HG02852 (cell line): ENCODE measurements at regions not wholly inside any gene's neighbourhood (a gene's known extent, or its start where the extent isn't known, plus 50 kb on each side); places are given as distances from the start of the nearest gene placed in this dataset.

Source experiments
- ATAC-seq: cut with Tn5 transposase; IDR thresholded peaks from one replicate; pipeline ENCODE4 v1.9.1; 2021; ENCODE audit warnings: mild to moderate bottlenecking, moderate library complexity; ENCODE audit not compliant: unreplicated experiment

- no peak for ATAC-seq
Observed at GRCh38 chr12:93173178-93173957, 204.4 kb upstream of the NUDT4 start.

DNA sequence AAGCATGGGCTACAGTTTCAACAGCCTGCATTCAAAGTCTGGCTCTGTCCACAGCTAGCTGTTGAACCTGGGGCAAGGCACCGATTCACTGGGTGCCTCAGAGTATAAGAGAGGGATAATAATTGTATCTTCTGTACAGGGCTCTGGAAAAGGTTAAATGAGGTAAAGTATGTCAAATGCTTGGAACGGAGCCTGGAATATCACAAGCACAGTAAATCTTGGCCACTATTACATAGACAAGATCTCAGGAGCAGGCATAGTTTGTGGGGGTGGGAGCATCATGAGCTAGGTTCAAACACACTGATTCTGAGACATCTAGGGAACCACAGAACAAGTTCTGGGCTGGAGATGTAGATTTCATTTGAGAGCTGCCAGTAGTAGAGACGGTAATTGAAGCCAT, 203.7 kb upstream of the NUDT4 start:
- no peak for ATAC-seq

DNA sequence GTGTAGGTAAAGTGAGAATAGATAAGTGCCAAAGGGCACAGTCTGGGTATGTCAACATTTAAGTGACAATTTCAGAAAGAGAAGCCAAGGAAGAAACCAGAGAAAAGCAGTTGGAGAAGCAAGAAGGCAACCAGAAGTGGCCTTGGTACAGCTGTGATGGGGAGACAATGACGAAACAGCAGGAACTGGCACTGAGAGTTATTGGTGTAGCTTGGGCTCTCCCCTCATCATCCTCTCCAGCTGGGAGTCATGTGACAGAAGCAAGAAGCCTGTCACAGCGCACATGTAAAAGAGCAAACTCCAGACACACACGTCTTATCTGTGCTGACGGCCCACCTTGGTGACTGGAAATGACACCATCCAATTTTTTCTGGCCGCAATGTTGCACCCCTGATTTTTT, 203.3 kb upstream of the NUDT4 start:
- ATAC-seq, result no peak

DNA sequence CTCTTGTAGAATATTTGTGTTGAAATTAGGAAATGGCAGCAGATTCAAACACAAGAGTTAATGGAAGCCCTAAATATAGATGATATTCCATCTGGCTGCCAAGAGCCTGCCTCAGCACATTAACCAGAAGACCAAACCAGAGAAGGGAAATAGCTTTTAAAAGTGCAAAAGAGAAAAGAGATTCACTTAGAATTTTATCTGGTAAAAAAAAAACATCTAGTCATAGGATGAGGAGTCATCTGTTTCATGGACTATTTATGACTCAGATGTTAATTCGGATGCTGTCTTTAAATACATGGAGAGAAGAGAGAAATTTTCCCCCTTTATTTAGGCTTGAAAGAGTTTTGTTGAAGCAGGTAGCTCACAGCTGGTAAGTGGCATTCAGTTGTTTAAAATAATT, 201.6 kb upstream of the NUDT4 start:
- ATAC-seq, result no peak

DNA sequence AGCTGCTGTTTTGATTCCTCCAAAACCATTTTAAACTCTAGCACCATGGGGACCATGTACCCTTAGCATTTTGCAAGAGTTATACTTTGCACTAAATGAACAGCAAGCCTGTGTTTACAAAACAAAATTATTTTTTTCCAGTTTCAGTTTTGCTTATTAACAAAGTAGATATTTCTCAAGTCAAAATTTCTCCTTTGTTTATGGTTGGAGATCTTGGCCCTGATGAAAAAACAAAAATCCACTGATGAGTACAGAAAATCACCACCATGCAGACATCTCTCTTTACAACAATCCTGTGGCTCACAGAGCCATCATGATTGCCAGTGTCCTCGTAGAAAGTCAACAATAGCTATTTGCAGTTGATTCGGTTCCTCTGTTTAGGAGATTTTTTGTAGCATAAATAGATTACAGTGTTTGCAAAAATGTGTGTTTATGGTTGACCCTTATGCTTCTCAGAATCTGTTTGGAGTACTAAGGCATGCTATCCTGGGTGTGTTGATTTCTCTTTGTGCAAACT, 201.1 kb upstream of the NUDT4 start:
- ATAC-seq, result no peak

GRCh38 chr12:93177208-93178153, 200.2 kb upstream of the NUDT4 start:
- ATAC-seq, result no peak

- ATAC-seq, result no peak
Observed at GRCh38 chr12:93178154-93178878, 199.4 kb upstream of the NUDT4 start.

DNA sequence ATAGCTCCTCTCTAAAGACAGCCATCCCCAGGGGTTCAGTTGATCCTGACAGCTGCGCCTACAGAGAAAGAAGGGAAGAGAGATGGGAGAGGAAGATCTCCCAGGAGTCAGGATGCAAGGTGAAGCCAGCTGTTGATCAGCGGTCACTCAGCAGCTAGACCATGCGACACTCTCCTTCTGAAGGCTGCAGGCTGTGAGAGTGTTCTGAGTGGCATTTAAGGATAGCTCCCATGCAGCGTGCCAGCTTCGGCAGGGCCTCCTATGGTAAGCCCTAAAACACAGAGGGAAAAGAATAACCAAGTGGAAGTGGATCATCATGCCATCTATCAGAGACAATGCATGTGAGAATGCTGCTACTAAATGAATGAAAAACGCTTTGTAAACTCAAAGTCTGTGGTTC, 197.9 kb upstream of the NUDT4 start:
- no peak for ATAC-seq

DNA sequence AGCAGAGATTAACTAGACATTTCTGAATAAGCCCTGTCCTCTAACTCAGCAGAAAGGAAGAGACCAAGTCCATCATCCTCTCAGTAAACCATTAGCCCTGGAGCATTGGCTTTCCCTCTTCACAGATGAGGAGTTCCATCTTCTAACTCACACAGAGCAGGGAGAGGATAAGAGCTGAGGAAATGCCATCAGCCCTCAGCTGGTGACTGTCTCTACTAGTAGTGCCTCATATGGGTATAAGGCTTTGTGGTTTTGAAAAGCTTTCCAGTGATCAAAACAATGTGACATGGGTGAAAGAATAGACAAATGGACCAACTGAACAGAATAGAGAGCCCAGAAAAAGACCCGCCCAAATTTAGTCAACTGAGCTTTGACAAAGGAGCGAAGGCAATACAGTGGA, 197.2 kb upstream of the NUDT4 start:
- no peak for ATAC-seq

DNA sequence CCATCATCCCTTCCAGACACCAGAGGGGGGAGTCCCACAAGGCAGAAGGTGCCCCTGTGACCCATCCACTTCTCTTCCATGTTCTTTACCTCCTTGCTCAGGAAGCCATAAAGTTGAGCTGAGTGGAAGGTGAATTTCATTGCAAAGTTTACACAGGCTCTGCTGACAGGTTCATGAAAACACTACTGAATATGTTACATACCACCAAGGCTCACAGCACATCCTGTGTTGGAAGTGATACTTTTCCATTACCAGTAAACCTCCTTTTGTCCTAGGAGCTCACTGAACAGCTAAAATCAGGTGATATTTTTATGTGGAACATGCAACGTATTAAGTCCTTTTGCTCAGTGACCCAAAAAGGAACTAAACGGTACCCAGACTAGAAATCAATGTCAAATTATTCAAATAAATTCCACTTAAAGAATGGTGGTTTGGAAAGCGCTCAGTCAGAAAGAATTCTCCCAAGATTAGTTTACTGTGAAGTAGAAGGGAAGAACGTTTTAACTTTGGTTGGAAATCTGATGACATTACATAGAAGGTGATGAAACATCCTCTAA, 196.2 kb upstream of the NUDT4 start:
- ATAC-seq, result no peak

DNA sequence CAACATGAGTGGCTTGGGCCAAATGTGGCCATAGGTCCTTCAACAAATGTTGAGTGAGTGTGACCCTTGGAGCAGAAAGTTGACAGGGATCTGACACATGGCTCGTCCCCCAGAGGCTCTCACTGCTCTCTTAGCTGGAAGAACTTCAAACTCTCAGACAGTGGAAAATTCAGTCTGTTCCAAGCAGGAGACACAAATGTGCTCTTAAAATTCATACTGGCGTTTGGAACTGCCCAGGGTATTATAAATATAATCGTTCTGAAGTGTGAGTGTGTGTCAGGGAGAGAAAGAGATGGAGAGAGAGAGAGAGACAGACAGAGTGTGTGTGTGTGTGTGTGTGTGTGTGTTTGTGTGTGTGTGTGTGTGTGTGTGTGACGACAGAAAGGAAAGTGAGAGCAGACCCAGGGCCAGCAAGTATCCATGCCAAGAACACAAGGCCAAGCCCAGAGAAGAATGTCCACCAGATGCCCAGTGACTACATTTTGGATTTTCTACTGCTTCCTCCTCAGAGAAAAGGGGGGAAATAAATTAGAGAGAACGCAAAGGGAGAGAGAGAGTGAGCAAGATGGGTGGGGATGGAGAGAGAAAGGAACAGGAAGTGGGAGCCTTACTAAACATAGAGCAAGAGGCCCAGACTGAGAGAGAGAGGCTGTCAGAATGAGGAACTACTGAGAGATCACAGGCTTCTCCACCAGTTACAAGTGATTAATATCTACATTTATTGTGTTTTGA, 193.6 kb upstream of the NUDT4 start:
- peak; percentile 90 for ATAC-seq

GRCh38 chr12:93184672-93185368, 192.9 kb upstream of the NUDT4 start:
- ATAC-seq, result no peak

- no peak for ATAC-seq
Observed at GRCh38 chr12:93185369-93185741, 192.4 kb upstream of the NUDT4 start.

GRCh38 chr12:93186131-93186530, 191.6 kb upstream of the NUDT4 start:
- no peak for ATAC-seq

DNA sequence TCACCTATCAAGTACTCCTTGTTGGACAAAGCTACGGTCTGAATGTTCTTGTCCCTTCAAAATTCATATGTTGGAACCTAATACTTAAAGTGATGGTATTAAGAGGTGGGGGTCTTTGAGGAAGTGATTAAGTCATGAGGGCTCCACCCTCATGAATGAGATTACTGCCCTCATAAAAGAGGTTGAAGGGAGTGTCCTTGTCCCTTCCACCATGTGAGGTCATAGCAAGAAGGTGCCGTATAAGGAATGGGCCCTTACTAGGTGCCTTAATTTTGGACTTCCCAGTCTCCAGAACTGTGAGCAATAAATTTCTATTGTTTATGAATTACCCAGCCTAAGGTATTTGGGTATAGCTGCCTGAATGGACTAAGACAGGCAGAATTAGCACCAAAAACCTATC, 191.1 kb upstream of the NUDT4 start:
- ATAC-seq, result no peak

DNA sequence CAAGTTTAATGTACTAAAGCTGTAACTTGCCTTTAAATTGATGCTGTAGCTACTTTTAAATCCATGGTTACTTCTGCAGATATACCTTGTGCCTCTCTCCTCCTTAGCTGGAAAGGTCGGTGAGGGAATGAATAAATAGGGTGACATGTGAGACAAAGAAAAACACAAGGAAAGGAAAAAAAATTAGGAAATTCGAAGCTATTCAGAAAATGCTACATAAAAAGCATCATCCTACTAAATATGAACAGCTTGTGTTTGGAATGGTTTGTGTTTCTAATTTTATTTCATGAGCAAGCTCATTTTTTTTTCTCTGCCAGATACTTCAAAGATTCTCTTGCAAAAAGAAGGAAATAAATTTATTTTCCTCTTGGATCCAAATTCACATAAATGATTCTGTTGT, 186.3 kb upstream of the NUDT4 start:
- no peak for ATAC-seq

DNA sequence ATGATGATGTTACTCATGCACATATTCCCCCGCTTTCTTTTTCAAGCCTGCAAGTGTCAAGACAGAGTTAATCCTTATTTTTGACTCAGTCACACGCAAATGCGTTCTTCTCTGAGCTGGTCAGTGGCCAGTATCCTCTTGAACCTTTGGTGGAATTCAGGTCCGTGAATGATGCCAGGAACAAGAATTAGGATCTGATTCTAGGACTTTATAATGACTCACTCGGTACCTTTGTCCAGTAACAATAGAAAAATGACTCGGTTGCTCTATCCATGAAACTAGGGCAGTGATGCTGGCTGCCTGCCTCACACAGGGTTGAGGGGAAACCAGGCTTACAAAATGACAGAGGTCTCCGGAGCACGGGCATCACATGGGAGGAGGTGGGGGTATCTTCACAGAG, 185.8 kb upstream of the NUDT4 start:
- ATAC-seq, result no peak

DNA sequence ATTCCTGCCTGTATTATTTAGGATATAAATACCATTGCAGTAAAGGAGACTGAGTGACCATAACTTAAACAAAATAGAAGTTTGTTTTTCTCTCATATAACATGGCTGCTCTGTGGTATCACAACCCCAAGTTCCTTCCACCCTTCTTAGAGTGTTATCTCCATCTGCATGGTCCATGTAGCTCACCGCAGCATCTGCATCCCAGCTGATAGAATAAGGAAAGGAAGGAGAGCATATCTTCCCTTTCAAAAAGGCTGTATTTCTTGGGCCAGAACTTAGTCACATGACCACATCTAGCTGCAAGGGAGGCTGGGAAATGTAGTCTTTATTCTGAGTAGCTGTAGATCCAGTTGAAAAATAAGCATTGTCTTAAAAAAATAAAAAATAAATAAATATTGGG, 184.8 kb upstream of the NUDT4 start:
- ATAC-seq, result no peak

DNA sequence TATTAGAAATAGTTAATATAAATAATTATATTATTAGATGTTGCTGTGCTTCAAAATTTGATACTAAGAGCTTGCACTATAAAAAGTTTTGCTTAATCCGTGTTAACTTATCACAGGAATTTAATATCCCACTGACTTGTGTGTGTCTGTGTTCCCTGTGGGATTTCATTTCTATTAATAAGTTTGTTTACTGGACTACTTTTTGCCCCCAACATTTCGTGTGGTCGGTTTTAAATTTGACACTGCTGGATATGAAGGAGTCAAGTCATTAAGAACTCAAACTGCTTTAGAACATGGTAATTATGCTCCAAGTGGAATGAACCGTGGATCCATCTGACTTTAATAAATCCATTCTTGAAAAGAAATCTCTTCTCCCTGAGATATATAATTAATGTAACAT, 182.2 kb upstream of the NUDT4 start:
- no peak for ATAC-seq
